Central memory CD4-positive, alpha-beta T cell (primary cell): ENCODE measurements at regions not wholly inside any gene's neighbourhood (a gene's known extent, or its start where the extent isn't known, plus 50 kb on each side); places are given as distances from the start of the nearest gene placed in this dataset.

Source experiments
- DNase-seq: peaks from one replicate; pipeline ENCODE4 v3.0.0; 2022

DNA sequence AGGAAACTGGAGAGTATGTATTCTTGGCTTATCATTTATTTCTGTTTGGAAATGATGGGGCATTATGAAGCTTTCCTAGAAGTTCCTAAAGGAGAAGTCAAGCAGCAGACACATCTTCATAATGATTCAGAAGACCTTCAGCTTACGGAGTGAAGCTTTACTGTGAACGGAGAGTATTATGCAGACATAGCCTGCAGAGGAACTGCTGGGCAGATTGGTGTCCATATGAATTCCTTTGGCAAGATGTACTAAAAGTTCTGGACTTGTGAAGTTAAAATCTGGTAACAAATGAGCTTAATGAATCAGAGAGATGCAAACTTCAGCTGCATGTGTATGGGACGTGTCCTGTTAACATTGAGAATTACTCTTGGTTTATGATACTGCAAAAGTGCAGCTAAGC lies 60.1 kb downstream of the NABP1 start:
- no peak for DNase-seq

GRCh38 chr2:191738667-191739066 lies 60.7 kb downstream of the NABP1 start:
- DNase-seq: no peak

- DNase-seq: no peak
Measured at GRCh38 chr2:191739194-191739593, 61.3 kb downstream of the NABP1 start.

DNA sequence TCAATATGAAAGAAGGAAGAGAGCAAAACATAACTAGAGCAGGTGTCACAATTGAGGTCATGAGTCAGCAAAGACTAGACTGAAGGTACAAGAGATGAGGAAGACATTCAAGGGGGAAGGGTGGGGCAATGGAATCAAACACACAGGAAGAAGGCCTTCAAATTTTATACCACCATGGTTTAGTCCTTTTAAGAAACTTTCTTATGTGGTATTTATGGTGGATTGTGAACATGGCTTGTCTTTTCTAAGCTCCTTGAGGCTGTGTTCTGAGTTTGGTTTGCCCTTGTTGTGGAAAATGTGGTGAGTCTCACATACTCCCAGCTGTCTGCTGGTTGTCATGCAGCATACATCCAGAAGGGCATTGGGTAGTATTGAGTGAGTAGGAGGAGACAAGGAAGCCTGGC lies 62.1 kb downstream of the NABP1 start:
- peak; percentile 86 for DNase-seq

DNA sequence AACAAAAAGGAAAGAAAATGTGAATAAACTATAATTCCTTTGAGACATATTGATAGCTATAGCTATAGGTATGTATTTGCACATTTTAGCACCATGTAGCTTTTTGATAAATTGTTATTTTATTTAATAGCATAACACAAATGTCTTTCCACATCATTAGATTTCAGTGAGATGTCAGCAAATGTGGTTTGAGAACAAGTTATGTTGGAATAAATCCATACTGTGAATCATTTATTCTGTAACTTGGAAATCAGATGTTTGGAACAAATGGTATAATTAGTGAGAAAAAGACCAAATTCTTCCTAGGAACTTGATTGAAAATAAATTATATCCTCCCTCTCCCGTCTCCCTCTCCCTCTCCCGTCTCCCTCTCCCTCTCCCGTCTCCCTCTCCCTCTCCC lies 62.8 kb downstream of the NABP1 start:
- no peak for DNase-seq

- DNase-seq: no peak
Measured at GRCh38 chr2:191746346-191747169, 68.6 kb downstream of the NABP1 start.

- no peak for DNase-seq
Measured at GRCh38 chr2:191747170-191747530, 69.2 kb downstream of the NABP1 start.

- no peak for DNase-seq
Measured at GRCh38 chr2:191748059-191748461, 70.1 kb downstream of the NABP1 start.

- DNase-seq: no peak
Measured at GRCh38 chr2:191748528-191749180, 70.7 kb downstream of the NABP1 start.

- DNase-seq: no peak
Measured at GRCh38 chr2:191749181-191749540, 71.2 kb downstream of the NABP1 start.

DNA sequence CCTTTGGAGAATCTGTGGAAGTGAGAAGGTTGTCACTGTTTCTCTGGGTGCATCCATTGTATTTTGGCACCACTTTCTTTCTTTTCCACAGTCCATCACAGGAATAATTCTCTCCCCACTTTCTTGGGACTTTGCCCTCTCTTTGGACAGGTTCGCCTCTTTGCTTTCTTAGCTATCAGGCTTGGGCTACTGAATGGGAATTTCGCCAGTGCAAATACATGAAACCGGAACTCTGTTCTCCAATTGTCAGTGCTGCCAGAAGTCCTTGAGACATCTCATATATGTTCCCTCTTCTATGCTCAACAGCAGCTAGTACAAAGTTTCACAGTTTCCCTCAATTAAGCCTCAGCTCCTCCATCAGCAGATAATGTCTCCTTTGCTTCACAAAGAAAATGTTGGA lies 76.2 kb downstream of the NABP1 start:
- no peak for DNase-seq

DNA sequence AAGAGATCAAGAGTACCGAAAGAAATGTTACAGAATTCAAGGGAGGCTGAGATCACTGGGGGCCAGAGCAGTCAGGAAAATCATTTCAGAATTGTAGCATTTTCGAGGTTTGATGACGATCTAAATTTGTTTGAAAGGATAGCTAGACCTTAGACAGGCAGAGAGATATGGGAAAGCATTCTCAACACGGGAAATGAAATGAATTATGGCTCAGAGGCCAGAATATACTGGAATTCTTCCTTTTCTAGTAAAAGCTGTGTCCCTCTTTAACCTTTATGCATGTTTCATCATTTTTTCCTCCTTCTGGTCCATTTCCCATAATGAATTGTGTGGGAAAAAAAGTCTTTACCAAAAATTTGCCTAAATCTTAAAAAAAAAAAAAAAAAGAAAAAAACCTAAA lies 78.8 kb downstream of the NABP1 start:
- DNase-seq: no peak

DNA sequence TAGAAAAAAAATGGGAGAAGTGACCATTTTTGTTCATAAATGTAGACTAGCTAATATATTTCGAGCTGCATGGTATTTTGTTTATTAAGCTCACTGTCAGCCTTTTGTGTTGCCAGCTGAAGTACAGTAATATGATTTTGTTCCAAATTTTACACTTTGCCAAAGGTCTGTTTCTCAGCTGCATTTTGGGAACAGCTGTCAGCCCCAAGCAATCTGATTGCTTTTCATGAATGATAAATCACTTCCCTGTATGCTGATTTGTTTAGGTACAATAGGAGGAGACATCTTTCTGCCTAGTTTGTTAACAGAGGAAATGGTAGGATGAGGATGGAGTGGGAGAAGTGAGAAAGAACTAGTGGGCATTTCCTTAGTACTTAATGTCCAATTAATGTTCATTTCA lies 79.3 kb downstream of the NABP1 start:
- DNase-seq: no peak

GRCh38 chr2:191758518-191759507 lies 80.9 kb downstream of the NABP1 start:
- peak; percentile 22 for DNase-seq

DNA sequence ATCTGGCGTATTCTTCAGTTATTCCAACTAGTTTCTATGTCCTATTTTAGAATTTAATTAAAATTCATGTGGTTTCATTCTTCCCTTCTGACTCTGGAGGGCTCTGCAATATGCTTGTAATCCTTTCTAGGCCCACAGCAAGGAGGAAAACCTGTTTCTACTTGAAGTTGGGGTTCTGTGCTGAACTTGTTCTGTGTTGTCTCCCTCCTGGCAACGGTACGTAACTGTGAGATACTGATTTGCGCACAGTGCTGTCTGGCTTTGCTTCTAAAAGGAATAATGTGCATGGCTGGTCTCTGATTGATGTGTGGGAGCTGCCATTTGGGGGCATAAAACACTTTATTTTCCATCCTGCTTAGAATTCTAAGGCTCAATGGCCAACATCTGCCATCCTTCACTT lies 81.7 kb downstream of the NABP1 start:
- DNase-seq: no peak

- no peak for DNase-seq
Measured at GRCh38 chr2:191760655-191761262, 82.8 kb downstream of the NABP1 start.

GRCh38 chr2:191773136-191773535 lies 73.8 kb downstream of the CAVIN2 start:
- DNase-seq: no peak

DNA sequence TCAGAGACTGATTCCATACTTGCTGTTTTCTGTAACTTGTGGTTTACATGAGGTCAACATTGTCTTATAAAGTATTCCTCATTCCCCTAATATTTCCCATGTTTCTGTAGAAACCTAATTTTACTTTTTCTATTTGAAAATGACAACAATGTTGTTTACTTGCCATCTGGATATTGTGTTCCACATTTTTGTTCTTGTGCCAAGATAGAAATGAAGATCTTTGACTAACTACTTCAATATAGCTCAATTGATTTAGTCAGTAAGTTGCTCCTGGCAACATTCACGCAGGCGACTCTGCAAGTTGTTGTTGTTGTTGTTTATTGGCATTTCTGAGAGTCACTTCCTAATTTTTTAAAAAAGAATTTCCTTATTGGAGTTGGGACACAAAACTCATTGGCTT lies 69.5 kb downstream of the CAVIN2 start:
- no peak for DNase-seq

GRCh38 chr2:191778041-191778440 lies 68.8 kb downstream of the CAVIN2 start:
- no peak for DNase-seq

GRCh38 chr2:191782351-191782750 lies 64.5 kb downstream of the CAVIN2 start:
- no peak for DNase-seq

DNA sequence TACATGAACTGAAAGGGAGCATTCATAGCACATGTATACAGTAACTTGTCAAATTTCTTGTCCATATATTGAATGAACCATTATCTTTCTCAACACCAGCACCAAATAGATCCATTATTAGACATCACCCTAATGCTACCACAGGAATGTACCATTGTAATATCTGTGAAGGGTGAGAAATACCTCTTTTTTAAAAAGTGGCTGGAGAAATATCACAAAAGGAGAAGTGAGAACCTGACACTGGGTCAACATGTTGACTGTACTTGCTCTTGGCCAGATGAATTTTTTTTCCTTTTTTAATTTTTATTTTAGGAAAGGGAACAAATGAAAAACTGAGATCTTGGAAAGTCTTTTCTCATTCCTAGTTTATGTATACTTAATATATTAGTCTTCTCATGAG lies 63.5 kb downstream of the CAVIN2 start:
- no peak for DNase-seq
